ENCODE measurements at regions not wholly inside any gene's neighbourhood (a gene's known extent, or its start where the extent isn't known, plus 50 kb on each side); places are given as distances from the start of the nearest gene placed in this dataset.

GRCh38 chr17:79392598-79392997 lies 218.3 kb downstream of the RBFOX3 start:
- no peak for FAIRE-seq

DNA sequence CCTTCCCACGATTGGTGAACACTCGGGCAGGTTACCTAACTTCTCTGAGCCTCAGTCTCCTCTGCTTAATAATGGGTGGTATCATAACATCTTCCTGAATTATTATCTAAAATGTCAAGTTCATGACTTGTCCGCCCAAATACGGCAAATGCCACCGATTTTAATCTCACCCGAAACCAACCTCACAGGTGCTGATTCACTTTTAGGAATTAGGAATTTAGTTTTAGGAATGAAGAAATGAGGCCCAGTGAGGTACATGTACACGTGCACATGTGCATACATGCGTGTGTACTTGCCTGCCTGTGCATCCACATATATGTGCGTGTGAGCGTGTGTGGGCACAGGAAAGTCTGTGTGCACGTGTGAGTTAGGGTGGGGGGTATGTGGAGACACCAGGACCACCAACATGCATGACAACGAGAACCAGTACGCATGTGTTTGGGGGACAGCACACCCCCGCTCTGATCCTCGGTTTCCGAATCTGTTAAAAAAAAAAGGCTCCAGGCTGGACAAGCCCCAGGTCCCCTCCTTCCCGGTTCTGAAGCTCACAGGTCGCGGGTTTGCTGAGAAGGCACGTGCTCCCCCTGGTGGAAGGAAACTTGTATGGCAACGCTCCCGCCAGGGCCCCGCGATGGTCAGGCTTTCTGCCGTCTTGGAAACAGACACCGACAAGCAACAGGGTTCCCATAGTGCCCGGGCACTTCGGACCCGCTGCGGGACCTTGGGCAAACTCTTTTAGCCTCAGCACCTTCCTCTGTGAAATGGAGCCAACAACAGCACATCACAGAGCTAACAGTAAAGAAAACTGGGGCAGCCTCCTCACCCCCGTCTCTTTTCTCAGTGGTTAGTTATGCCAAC lies 219.2 kb downstream of the RBFOX3 start:
- no peak for FAIRE-seq

DNA sequence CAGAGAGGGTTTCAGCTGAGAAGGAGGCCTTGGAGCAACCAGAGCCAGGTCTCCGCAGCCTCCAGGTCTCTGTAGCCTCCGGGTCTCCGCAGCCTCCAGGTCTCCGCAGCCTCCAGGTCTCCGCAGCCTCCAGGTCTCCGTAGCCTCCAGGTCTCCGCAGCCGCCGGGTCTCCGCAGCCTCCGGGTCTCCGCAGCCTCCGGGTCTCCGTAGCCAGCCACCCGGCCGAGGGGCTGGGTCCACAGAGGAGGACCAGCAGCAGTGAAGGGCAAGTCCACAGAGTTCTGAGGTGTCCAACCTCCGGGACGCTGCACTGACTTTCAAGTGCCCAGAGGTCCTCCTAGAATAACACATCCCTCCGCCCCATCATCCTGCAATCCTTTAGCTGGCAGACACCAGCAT lies 221.0 kb downstream of the RBFOX3 start:
- no peak for FAIRE-seq

GRCh38 chr17:79388556-79389295 lies 222.1 kb downstream of the RBFOX3 start:
- FAIRE-seq = no peak

DNA sequence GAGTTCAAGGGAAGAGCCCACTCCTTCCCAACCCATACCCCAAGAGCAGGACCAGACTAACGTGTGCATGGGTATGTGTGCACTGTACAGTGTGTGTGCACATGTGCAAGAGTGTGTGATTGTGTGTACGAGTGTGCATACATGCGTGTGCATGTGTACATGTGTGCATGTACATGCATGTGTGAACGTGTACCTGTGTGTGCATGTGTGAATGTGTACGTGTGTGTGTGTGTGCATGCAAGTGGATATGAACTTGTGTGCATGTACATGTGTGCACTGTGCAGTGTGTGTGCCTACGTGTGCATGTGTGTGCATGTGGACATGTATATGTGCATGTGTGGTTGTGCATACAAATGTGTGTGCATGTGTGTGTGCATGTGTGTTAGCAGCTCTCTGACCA lies 223.1 kb downstream of the RBFOX3 start:
- FAIRE-seq = no peak

DNA sequence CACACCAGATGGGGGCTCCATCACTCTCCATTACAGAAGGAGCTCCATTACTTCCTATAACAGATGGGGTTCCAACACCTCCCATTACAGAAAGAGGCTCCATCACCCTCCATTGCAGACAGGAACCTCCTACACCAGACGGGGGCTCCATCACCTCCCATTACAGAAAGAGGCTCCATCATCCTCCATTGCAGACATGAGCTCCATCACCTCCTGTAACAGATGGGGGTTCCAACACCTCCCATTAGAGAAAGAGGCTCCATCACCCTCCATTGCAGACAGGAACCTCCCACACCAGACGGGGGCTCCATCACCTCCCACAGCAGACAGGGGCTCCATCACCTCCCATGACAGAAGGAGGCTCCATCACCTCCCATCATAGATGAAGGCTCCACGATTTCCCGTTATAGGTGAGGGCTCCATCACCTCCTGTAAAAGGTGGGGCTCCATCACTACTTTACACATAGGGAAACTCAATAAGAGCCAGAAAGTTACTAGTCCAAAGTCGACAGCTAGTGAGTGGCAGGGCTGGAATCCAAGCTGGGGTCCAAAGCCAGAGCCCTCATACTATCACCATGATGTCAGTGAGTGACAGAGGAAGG lies 224.8 kb downstream of the RBFOX3 start:
- no peak for FAIRE-seq

GRCh38 chr17:79382313-79382712 lies 228.5 kb downstream of the RBFOX3 start:
- FAIRE-seq = no peak

DNA sequence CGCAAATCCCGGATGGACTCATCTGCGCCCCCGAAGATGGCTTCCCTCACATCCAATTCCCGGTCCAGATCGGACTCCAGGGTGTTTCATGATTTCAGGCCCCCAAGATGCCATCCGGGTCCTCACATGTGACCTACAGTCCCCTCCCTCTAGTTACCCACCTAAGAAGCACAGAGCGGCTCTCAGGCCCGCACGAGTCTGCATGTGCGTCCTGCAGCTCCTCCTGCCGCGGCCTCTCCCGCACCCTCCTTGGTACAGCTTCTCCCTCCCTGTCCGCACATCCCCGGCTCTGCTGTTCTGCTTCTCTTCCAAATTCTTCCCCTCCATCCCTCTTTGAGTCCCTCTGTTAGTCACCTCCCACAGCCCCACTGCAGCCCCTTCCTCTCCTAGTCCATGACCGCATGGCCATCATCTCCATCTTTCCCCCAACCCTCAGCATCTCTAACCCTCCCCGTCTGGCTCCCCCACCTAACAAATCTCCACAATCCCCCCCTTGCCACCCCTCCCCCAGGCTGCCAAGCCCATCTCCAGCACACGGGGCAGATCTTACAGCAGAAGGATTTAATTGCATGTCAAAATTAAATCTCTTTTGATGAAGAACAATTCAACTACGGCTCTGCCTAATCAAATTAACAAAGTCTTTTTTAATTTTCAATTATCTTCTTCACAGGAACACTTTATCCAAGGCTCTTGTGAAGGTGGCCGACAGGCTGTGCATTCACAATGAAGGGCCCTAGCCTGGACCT lies 231.0 kb downstream of the RBFOX3 start:
- no peak for FAIRE-seq

DNA sequence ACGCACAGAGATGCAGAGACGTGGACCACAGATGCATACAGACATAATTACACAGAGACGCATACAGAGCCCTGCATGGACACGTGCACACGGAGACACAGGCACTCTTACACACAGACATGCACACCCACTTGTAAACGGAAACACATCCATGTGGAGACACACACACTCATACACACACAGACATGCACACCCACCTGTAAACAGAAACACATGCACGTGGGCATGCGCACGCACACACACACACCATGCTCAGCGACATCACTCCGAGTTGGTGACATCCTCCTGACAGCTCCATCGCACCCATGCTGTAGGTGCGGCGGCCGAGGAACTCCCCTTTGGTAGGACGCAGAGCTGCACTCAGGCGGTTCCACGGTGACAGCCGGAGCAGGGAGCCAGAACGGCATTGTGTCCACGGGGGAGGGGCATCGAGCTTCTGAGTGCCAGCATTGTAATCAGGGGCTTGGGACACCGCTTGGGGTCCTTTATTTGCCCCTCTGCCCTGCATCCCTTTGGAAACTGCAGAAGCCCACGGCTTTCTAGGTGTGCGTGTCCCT lies 233.5 kb downstream of the RBFOX3 start:
- FAIRE-seq = no peak

DNA sequence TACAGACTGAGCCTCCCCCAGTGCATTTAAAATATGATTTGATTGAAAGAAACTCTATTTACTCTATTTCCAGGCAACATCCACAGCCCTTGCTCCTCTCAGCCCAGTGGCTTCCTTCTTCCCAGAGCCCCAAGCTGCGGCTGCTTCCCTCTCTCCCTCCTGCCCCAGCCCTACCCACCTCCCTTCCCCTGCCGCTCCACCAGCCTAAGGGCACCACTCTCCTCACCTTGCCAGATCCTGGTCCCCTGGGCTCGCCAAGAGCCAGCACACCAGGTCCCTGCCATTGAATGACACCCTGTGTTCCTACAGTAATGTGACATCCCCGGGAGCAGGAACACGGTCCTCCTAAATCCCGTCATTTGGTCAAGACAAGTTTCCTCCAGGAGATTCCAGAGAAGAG lies 236.0 kb downstream of the RBFOX3 start:
- FAIRE-seq = no peak

DNA sequence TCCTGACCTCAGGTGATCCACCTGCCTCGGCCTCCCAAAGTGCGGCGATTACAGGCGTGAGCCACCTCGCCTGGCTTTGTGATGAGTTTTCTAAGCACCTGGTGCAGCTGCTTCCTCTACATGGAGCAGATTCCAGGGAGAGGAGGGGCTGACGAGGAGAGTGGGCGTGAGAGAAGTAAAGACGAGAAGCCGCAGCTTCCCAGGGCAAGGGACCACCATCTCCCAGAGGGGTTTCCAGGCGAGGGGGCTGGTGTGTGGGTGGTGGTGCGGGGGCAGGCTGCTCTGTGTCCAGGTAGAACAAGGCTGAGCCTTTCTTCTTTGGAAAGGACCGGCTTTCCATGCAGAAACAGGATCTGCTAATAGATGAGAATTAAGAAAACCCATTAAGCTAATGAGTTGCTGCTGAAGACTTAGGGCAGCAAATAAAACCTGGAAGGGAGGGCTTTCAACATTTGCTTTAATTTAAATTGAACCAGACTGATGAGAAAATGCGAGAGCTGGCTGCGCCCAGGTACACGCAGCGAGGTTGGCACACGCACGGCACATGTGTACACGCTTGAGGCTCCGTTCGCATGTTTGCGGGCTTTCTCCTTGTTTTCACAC lies 236.7 kb downstream of the RBFOX3 start:
- no peak for FAIRE-seq

DNA sequence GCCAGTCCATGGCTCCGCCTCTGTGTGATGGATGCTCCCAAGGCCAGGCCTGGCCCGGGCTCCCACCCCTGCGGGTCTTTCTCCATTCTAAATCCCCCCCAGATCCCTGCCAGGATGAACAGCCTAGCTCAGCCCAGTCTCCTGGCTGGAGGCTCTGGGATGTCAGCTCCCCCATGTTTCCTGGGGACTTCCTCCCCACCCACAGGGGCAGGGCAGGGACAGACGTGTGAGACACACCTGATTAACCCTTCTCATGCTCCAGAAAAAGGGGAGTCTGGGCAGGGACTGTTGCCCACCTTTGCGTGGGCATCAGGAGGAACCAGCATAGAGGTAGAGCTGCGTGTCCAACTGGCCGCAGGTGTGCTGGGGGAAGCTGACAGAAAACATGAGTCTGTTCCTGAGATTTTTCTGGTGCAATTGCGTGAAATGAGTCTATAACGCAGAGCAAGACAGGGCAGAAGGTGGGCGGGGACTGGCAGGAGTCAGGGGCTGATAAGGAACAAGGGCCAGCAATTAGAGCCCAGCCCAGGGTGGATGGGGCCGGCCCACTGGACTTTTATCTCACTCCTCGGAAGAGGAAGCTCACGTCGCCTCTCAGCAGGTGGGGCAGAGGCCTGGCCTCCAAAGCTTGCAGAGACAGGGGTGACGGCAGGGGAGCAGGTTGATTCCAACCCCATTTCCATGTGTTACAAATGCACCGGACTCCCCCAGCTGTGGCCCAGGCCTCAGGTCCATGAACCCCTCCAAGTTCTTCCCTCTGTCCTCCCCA lies 238.2 kb downstream of the RBFOX3 start:
- no peak for FAIRE-seq

GRCh38 chr17:79371984-79372383 lies 238.9 kb downstream of the RBFOX3 start:
- no peak for FAIRE-seq

- no peak for FAIRE-seq
Measured at GRCh38 chr17:79370594-79370993, 240.3 kb downstream of the RBFOX3 start.

GRCh38 chr17:79370126-79370525 lies 240.7 kb downstream of the RBFOX3 start:
- FAIRE-seq = no peak

DNA sequence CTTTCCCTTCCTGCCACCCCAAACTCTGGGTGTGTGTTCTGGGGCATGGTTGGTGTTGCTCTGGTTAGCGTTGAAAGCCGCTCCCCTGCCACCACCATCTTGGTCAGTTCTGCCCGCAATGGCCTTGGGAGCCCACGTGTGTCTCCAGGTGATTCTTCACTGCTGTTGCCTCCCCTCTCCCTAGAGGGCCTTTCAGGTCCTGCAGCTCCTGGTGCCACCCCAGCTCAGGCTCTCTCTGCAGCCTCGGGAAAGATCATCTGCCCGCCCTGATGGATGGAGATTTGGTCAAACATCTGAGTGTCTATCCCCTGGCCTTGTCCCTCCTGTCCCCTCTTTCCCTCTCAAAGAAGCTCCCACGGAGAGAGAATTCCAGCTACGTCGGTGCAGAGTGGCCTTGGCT lies 241.3 kb downstream of the RBFOX3 start:
- FAIRE-seq = no peak

DNA sequence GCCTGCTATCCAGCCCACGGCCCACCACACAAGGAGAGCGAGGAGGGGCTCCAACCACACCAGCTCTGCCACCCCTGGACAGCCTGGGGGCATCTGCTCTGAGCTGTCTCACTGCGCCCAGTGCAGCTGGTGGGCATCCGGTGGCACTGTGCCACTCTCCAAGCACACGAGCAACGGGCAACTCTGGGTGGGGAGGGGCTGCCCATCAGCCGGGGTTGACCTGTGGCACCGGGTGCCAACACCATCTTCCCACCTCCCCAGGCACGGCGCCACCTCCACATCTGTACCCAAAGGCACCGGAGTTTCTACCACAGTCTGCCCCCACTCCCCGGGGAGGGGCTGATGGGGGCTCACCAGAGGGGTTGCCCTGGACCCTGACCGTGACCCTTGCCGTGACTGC lies 241.8 kb downstream of the RBFOX3 start:
- FAIRE-seq = no peak

DNA sequence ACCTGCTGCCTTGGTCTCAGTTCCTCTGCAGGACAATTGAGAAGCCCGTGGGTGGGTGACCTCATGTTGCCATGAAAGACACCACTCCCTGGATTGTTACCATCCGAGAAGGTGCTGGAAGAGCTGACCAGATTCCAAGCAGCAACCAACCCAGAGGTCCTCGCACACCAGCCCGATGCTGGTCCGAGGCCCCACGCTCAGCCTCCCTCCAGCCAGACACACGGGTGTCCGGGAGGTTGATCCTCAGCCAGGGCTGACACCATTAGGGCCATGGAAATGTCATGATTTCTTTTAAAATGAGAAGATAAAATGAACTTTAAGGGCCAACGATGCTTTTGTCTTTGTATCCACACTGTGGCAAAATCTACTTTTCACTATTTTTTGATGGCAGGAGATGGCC lies 242.3 kb downstream of the RBFOX3 start:
- FAIRE-seq = no peak

- FAIRE-seq = no peak
Measured at GRCh38 chr17:79366988-79367571, 243.8 kb downstream of the RBFOX3 start.

GRCh38 chr17:79365836-79366770 lies 244.7 kb downstream of the RBFOX3 start:
- FAIRE-seq = no peak

All from A204.1 (cell line).